WTC11 (cell line): ENCODE measurements at regions not wholly inside any gene's neighbourhood (a gene's known extent, or its start where the extent isn't known, plus 50 kb on each side); places are given as distances from the start of the nearest gene placed in this dataset.

Source experiments
- ATAC-seq: fragments of 200-7000 bp; cut with Tn5 transposase; 2 replicates; pipeline ENCODE4 v1.10.0; 2021; ENCODE audit warnings: mild to moderate bottlenecking, moderate library complexity
- CTCF ChIA-PET: fragments of 300-600 bp; sonication (Branson Sonifier 250); formaldehyde crosslinking; loops from one replicate; lab custom pipeline; 2021; ENCODE audit warnings: antibody characterized with exemption; lab: Charles Lee
- POLR2A ChIA-PET: fragments of 350-600 bp; sonication (Branson Sonifier 250); formaldehyde crosslinking; loops from one replicate; lab custom pipeline; 2021; ENCODE audit warnings: antibody characterized with exemption; lab: Charles Lee
- DNase-seq: peaks from one replicate; pipeline ENCODE4 v3.0.0; 2021; ENCODE audit warnings: low spot score
- H3K27ac Mint-ChIP-seq: 2 replicates; pipeline ENCODE4 v1.8.0; 2021; ENCODE audit warnings: mixed read lengths
- H3K27me3 Mint-ChIP-seq: 2 replicates; pipeline ENCODE4 v1.8.0; 2021; ENCODE audit warnings: low read depth, mild to moderate bottlenecking, moderate library complexity, mixed read lengths
- H3K36me3 Mint-ChIP-seq: 2 replicates; pipeline ENCODE4 v1.8.0; 2021; ENCODE audit warnings: mixed read lengths
- H3K4me1 Mint-ChIP-seq: 2 replicates; pipeline ENCODE4 v1.8.0; 2022; ENCODE audit warnings: mixed read lengths
- H3K4me3 Mint-ChIP-seq: 2 replicates; pipeline ENCODE4 v1.8.0; 2021; ENCODE audit warnings: mild to moderate bottlenecking, moderate library complexity, mixed read lengths
- H3K9me3 Mint-ChIP-seq: 2 replicates; pipeline ENCODE4 v1.8.0; 2021; ENCODE audit warnings: mixed read lengths
- CBFB ChIP-seq: sonication (generic); formaldehyde crosslinking; IDR thresholded peaks from 2 replicates; pipeline ENCODE4 v1.8.1; 2022; ENCODE audit warnings: mild to moderate bottlenecking, low read depth, missing genetic modification reagents
- CREB1 ChIP-seq: sonication (generic); formaldehyde crosslinking; IDR thresholded peaks from 2 replicates; pipeline ENCODE4 v1.8.0; 2023; ENCODE audit warnings: mild to moderate bottlenecking, missing genetic modification reagents
- CREM ChIP-seq: sonication (generic); formaldehyde crosslinking; IDR thresholded peaks from 2 replicates; pipeline ENCODE4 v1.8.1; 2022; ENCODE audit warnings: mild to moderate bottlenecking, missing genetic modification reagents, moderate library complexity
- EMX1 ChIP-seq: fragments of 250-450 bp; sonication (Bioruptor Pico); IDR thresholded peaks from 2 replicates; pipeline ENCODE4 v1.8.0; 2021; ENCODE audit warnings: mild to moderate bottlenecking
- ESRRA ChIP-seq: sonication (generic); formaldehyde crosslinking; IDR thresholded peaks from 2 replicates; pipeline ENCODE4 v1.8.1; 2022; ENCODE audit warnings: mild to moderate bottlenecking, missing genetic modification reagents, borderline replicate concordance
- GABPB1 ChIP-seq: sonication (generic); formaldehyde crosslinking; IDR thresholded peaks from 2 replicates; pipeline ENCODE4 v1.8.1; 2023; ENCODE audit warnings: mild to moderate bottlenecking, missing genetic modification reagents
- MXD4 ChIP-seq: fragments of 250-450 bp; sonication (Bioruptor Pico); IDR thresholded peaks from 2 replicates; pipeline ENCODE4 v1.8.0; 2021; ENCODE audit warnings: mild to moderate bottlenecking, moderate library complexity, borderline replicate concordance
- MYBL2 ChIP-seq: sonication (generic); formaldehyde crosslinking; IDR thresholded peaks from 2 replicates; pipeline ENCODE4 v1.8.1; 2023; ENCODE audit warnings: mild to moderate bottlenecking, moderate library complexity, missing genetic modification reagents
- NFYB ChIP-seq: sonication (generic); formaldehyde crosslinking; conservative IDR thresholded peaks from 2 replicates; pipeline ENCODE4 v1.8.0; 2022; ENCODE audit warnings: low read depth, missing genetic modification reagents
- NR1H2 ChIP-seq: sonication (generic); formaldehyde crosslinking; IDR thresholded peaks from 2 replicates; pipeline ENCODE4 v1.9.0; 2021; ENCODE audit warnings: mild to moderate bottlenecking, moderate library complexity, missing genetic modification reagents
- OVOL2 ChIP-seq: fragments of 250-450 bp; sonication (Bioruptor Pico); IDR thresholded peaks from 2 replicates; pipeline ENCODE4 v1.9.0; 2021; ENCODE audit warnings: mild to moderate bottlenecking, borderline replicate concordance
- ZNF317 ChIP-seq: sonication (generic); formaldehyde crosslinking; IDR thresholded peaks from 2 replicates; pipeline ENCODE4 v1.8.1; 2023; ENCODE audit warnings: low read depth, mild to moderate bottlenecking, moderate library complexity, missing genetic modification reagents, borderline replicate concordance
- ZNF416 ChIP-seq: fragments of 250-450 bp; sonication (Bioruptor Pico); IDR thresholded peaks from 2 replicates; pipeline ENCODE4 v1.9.0; 2021; ENCODE audit warnings: mild to moderate bottlenecking, inconsistent platforms
- TF ChIP-seq, protein P1 (sequence below): sonication (generic); formaldehyde crosslinking; IDR thresholded peaks from 2 replicates; pipeline ENCODE4 v1.8.1; 2023; ENCODE audit warnings: mild to moderate bottlenecking, missing genetic modification reagents, moderate library complexity
- TF ChIP-seq, protein P2 (sequence below): sonication (generic); formaldehyde crosslinking; IDR thresholded peaks from 2 replicates; pipeline ENCODE4 v1.8.1; 2022; ENCODE audit warnings: mild to moderate bottlenecking, missing genetic modification reagents, moderate library complexity, borderline replicate concordance
- TF ChIP-seq, protein P3 (sequence below): sonication (generic); formaldehyde crosslinking; conservative IDR thresholded peaks from 2 replicates; pipeline ENCODE4 v1.8.1; 2023; ENCODE audit warnings: mild to moderate bottlenecking, low read depth, missing genetic modification reagents, moderate library complexity
- TF ChIP-seq, protein P4 (sequence below): sonication (generic); formaldehyde crosslinking; IDR thresholded peaks from 2 replicates; pipeline ENCODE4 v1.8.1; 2022; ENCODE audit warnings: mild to moderate bottlenecking, moderate library complexity, missing genetic modification reagents
- TF ChIP-seq, protein P5 (sequence below): sonication (generic); formaldehyde crosslinking; IDR thresholded peaks from 2 replicates; pipeline ENCODE4 v1.8.1; 2023; ENCODE audit warnings: mild to moderate bottlenecking, moderate library complexity, missing genetic modification reagents
- TF ChIP-seq, protein P6 (sequence below): sonication (generic); formaldehyde crosslinking; IDR thresholded peaks from 2 replicates; pipeline ENCODE4 v1.8.0; 2023; ENCODE audit warnings: mild to moderate bottlenecking, missing genetic modification reagents

DNA sequence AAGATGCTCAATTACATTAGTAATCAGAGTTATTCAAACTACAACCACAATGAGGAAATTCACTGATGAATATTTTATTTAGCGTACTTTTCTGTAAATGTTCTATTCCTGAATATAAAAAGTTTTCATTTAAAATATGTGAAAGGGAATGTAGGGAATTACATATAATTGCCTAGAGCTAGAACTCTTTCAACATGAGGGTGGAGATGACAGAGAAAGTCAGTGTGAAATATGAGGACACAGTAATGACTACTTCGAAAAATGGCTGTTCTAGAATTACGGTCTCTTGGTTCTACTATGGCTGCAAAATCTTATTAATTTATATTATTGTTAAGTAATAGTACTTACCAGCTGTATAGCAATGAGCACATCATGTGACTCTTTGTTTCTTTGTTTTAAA, 1647.4 kb upstream of the PIK3C3 start:
- DNase-seq (no peak), ATAC-seq (no peak)
- no peak overlapping the region for H3K4me3 Mint-ChIP-seq
- no peak overlapping the region for H3K27ac Mint-ChIP-seq
- ChIA-PET POLR2A (no interaction called here), CTCF (no interaction called here)
- H3K36me3 Mint-ChIP-seq: peaks cover 9% of the 10 kb centered on the region
- no peaks in the 10 kb centered on the region for H3K27me3 Mint-ChIP-seq
- TF ChIP-seq, protein P1, sequence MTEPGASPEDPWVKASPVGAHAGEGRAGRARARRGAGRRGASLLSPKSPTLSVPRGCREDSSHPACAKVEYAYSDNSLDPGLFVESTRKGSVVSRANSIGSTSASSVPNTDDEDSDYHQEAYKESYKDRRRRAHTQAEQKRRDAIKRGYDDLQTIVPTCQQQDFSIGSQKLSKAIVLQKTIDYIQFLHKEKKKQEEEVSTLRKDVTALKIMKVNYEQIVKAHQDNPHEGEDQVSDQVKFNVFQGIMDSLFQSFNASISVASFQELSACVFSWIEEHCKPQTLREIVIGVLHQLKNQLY (CRISPR knock-in tag): no peak
- TF ChIP-seq OVOL2 (CRISPR knock-in tag) (no peak), NR1H2 (CRISPR knock-in tag) (no peak), CBFB (CRISPR knock-in tag) (no peak), MXD4 (CRISPR knock-in tag) (no peak), CREM (CRISPR knock-in tag) (no peak), EMX1 (CRISPR knock-in tag) (no peak), CREB1 (CRISPR knock-in tag) (no peak), ZNF317 (no peak), MYBL2 (no peak), GABPB1 (CRISPR knock-in tag) (no peak), ZNF416 (no peak), ESRRA (CRISPR knock-in tag) (no peak), NFYB (CRISPR knock-in tag) (no peak)
- TF ChIP-seq, protein P2, sequence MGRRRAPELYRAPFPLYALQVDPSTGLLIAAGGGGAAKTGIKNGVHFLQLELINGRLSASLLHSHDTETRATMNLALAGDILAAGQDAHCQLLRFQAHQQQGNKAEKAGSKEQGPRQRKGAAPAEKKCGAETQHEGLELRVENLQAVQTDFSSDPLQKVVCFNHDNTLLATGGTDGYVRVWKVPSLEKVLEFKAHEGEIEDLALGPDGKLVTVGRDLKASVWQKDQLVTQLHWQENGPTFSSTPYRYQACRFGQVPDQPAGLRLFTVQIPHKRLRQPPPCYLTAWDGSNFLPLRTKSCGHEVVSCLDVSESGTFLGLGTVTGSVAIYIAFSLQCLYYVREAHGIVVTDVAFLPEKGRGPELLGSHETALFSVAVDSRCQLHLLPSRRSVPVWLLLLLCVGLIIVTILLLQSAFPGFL: no peak
- TF ChIP-seq, protein P3, sequence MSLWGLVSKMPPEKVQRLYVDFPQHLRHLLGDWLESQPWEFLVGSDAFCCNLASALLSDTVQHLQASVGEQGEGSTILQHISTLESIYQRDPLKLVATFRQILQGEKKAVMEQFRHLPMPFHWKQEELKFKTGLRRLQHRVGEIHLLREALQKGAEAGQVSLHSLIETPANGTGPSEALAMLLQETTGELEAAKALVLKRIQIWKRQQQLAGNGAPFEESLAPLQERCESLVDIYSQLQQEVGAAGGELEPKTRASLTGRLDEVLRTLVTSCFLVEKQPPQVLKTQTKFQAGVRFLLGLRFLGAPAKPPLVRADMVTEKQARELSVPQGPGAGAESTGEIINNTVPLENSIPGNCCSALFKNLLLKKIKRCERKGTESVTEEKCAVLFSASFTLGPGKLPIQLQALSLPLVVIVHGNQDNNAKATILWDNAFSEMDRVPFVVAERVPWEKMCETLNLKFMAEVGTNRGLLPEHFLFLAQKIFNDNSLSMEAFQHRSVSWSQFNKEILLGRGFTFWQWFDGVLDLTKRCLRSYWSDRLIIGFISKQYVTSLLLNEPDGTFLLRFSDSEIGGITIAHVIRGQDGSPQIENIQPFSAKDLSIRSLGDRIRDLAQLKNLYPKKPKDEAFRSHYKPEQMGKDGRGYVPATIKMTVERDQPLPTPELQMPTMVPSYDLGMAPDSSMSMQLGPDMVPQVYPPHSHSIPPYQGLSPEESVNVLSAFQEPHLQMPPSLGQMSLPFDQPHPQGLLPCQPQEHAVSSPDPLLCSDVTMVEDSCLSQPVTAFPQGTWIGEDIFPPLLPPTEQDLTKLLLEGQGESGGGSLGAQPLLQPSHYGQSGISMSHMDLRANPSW: no peak
- TF ChIP-seq, protein P4, sequence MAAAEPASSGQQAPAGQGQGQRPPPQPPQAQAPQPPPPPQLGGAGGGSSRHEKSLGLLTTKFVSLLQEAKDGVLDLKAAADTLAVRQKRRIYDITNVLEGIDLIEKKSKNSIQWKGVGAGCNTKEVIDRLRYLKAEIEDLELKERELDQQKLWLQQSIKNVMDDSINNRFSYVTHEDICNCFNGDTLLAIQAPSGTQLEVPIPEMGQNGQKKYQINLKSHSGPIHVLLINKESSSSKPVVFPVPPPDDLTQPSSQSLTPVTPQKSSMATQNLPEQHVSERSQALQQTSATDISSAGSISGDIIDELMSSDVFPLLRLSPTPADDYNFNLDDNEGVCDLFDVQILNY (CRISPR knock-in tag): no peak
- TF ChIP-seq, protein P5, sequence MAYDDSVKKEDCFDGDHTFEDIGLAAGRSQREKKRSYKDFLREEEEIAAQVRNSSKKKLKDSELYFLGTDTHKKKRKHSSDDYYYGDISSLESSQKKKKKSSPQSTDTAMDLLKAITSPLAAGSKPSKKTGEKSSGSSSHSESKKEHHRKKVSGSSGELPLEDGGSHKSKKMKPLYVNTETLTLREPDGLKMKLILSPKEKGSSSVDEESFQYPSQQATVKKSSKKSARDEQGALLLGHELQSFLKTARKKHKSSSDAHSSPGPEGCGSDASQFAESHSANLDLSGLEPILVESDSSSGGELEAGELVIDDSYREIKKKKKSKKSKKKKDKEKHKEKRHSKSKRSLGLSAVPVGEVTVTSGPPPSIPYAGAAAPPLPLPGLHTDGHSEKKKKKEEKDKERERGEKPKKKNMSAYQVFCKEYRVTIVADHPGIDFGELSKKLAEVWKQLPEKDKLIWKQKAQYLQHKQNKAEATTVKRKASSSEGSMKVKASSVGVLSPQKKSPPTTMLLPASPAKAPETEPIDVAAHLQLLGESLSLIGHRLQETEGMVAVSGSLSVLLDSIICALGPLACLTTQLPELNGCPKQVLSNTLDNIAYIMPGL (CRISPR knock-in tag): no peak
- TF ChIP-seq, protein P6, sequence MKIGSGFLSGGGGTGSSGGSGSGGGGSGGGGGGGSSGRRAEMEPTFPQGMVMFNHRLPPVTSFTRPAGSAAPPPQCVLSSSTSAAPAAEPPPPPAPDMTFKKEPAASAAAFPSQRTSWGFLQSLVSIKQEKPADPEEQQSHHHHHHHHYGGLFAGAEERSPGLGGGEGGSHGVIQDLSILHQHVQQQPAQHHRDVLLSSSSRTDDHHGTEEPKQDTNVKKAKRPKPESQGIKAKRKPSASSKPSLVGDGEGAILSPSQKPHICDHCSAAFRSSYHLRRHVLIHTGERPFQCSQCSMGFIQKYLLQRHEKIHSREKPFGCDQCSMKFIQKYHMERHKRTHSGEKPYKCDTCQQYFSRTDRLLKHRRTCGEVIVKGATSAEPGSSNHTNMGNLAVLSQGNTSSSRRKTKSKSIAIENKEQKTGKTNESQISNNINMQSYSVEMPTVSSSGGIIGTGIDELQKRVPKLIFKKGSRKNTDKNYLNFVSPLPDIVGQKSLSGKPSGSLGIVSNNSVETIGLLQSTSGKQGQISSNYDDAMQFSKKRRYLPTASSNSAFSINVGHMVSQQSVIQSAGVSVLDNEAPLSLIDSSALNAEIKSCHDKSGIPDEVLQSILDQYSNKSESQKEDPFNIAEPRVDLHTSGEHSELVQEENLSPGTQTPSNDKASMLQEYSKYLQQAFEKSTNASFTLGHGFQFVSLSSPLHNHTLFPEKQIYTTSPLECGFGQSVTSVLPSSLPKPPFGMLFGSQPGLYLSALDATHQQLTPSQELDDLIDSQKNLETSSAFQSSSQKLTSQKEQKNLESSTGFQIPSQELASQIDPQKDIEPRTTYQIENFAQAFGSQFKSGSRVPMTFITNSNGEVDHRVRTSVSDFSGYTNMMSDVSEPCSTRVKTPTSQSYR (CRISPR knock-in tag): no peak
- H3K4me1 Mint-ChIP-seq: peaks cover 2% of the 10 kb centered on the region
- H3K9me3 Mint-ChIP-seq: peaks cover 16% of the 10 kb centered on the region
